ENCODE measurements at regions not wholly inside any gene's neighbourhood (a gene's known extent, or its start where the extent isn't known, plus 50 kb on each side); places are given as distances from the start of the nearest gene placed in this dataset.

GRCh38 chr9:4435197-4435596 is 55.1 kb upstream of the SLC1A1 start:
- no peak for TF ChIP-seq CTCF (IDR thresholded peaks at IDR 0.05; ENCODE audit: control insufficient read depth, extremely low read depth, insufficient read depth)
- no peak for DNase-seq (ENCODE audit: low read depth)
- no peak overlapping the region for H3K4me3 ChIP-seq (ENCODE audit: low read depth, low read length)

DNA sequence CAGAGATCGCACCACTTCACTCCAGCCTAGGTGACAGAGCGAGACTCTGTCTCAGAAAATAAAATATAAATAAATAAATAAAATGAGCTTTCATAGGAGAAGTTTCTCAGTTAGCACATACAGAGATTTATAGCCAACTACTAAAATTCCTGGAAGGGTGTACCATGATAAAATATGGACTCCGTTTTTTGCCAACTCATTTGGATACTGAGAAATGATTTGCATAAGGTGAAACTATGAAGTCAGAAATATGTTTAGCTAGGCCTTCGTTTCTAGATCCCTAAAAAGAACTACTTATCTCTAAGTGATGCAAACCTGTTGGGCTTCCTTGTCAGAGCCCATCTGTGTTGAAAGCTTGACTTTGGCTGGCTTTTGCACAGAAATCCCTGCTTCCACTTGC is 56.9 kb upstream of the SLC1A1 start:
- TF ChIP-seq CTCF (IDR thresholded peaks at IDR 0.05; ENCODE audit: control insufficient read depth, extremely low read depth, insufficient read depth): no peak
- no peak overlapping the region for H3K4me3 ChIP-seq (ENCODE audit: low read depth, low read length)
- no peak for DNase-seq (ENCODE audit: low read depth)

DNA sequence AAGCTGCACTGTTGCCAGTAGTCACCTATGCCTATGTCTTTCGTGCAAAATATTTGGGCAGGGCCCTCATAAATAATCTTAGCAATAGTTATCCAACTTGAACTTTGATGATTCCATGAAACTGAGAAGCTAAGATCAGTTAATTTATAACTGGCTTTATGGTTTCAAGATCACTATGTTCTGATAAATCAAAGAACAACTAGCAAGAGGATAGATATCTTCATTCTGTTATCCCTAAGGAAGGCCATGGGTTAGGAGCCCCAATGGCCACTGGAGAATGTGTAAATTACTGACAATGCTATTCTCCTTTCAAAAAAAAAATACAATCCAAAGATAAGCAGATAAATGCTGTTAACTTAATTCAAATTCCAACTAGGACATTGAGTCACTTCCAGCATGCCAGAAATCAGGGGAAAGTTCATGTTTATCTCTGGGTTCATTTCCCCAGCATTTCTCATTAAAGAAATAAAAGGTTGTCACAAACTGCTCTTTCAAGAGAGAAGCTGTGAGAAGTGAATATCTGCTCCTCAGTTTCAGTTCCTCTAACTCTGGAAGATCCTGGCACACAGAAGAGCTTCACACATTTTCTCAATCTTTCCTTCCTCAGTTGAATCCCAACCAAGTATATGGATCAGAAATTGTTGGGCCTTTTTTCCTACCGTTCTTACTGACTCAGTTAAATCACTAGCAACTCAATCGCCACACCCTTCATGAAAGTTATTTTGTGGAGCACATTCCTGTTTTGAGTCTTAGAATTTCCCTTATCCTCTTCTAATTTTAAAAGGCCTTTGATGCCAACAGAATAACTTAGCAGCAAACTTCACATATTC is 59.6 kb upstream of the SLC1A1 start:
- DNase-seq (ENCODE audit: low read depth): no peak
- H3K4me3 ChIP-seq (ENCODE audit: low read depth, low read length): no peak overlapping the region
- no peak for TF ChIP-seq CTCF (IDR thresholded peaks at IDR 0.05; ENCODE audit: control insufficient read depth, extremely low read depth, insufficient read depth)

DNA sequence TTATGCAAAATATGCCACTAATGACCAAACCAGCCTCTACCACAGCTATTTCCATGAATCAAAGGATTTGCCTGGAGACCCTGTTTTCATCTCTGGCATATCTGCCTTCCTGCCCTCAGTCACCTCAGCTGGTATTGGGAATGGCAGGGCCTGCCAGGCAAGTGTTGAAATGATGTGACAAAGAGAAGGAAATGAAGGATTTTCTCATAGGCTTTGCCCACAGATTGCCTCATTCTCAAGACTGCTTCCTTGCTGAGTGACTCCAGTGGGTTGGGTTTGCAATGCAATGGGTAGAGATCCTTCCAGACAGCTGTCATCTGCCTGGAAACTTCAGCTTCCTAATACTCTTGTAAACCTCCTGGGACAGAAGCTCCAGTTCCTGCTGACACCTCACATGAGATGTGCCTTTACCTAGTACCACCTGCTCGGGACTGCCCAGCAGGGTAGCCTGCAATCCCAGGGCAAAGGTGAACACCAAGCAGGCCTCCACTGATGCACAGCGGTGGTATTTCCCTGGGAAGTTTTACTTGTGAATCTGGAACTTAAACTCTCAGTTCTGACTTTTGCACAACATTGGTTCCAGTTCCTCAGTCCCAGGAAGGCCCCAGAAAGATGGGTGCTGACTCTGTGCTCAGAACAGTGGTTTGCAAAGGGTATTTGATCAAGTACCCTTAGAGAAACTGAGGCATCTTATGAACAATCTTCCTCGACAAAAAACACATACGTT is 64.8 kb upstream of the SLC1A1 start:
- no peak for DNase-seq (ENCODE audit: low read depth)
- no peak for TF ChIP-seq CTCF (IDR thresholded peaks at IDR 0.05; ENCODE audit: control insufficient read depth, extremely low read depth, insufficient read depth)

GRCh38 chr9:4424891-4425290 is 65.4 kb upstream of the SLC1A1 start:
- TF ChIP-seq CTCF (IDR thresholded peaks at IDR 0.05; ENCODE audit: control insufficient read depth, extremely low read depth, insufficient read depth): no peak
- no peak overlapping the region for H3K4me3 ChIP-seq (ENCODE audit: low read depth, low read length)
- DNase-seq (ENCODE audit: low read depth): no peak

More for the DNA sequence above, 64.8 kb upstream of the SLC1A1 start:
- H3K4me3 ChIP-seq (ENCODE audit: low read depth, low read length): no peak overlapping the region

GRCh38 chr9:4424038-4424437 is 66.2 kb upstream of the SLC1A1 start:
- DNase-seq (ENCODE audit: low read depth): no peak
- no peak for TF ChIP-seq CTCF (IDR thresholded peaks at IDR 0.05; ENCODE audit: control insufficient read depth, extremely low read depth, insufficient read depth)
- H3K4me3 ChIP-seq (ENCODE audit: low read depth, low read length): no peak overlapping the region
